HEK293T (cell line): ENCODE measurements at regions not wholly inside any gene's neighbourhood (a gene's known extent, or its start where the extent isn't known, plus 50 kb on each side); places are given as distances from the start of the nearest gene placed in this dataset.

ENCODE experiments used
- FOXK2 ChIP-seq: fragments of 450-650 bp; IDR thresholded peaks from 2 replicates; pipeline ENCODE4 v1.6.1; 2016; ENCODE audit warnings: mild to moderate bottlenecking
- L3MBTL2 ChIP-seq: fragments of 450-650 bp; conservative IDR thresholded peaks from 2 replicates; pipeline ENCODE4 v1.6.1; 2016; ENCODE audit warnings: mild to moderate bottlenecking
- SUZ12 ChIP-seq: fragments of 450-650 bp; IDR thresholded peaks from 2 replicates; pipeline ENCODE4 v1.6.1; 2016; ENCODE audit warnings: mild to moderate bottlenecking

GRCh38 chr6:147724454-147724853 lies 216.0 kb downstream of the SAMD5 start:
- no peak for TF ChIP-seq L3MBTL2
- no peak for TF ChIP-seq SUZ12
- no peak for TF ChIP-seq FOXK2
